GM12878 (cell line): ENCODE measurements at regions not wholly inside any gene's neighbourhood (a gene's known extent, or its start where the extent isn't known, plus 50 kb on each side); places are given as distances from the start of the nearest gene placed in this dataset.

Experiments
- ATAC-seq: fragments of 200-7000 bp; cut with Tn5 transposase; 3 replicates; pipeline ENCODE4 v1.9.1; 2020; ENCODE audit warnings: mild to moderate bottlenecking, moderate library complexity
- BruUV-seq: library from RNA; stranded (reverse); fragments of 400-500 nt; replicated peaks from 2 replicates; lab custom pipeline; 2021; lab: Mats Ljungman, UMichigan
- CTCF ChIA-PET: fragments of 300-600 bp; sonication (Branson Sonifier 250); formaldehyde crosslinking; extraction: SDS; loops from one replicate; lab custom pipeline; 2021; ENCODE audit warnings: inconsistent platforms; lab: Yijun Ruan, JAX
- POLR2A ChIA-PET: fragments of 350-600 bp; formaldehyde crosslinking; extraction: SDS; loops from one replicate; lab custom pipeline; 2021; ENCODE audit warnings: inconsistent platforms; lab: Charles Lee
- RAD21 ChIA-PET: fragments of 300-600 bp; sonication (Branson Sonifier 250); formaldehyde crosslinking; loops from one replicate; lab custom pipeline; 2023; ENCODE audit warnings: antibody characterized with exemption; ENCODE audit not compliant: unreplicated experiment; lab: Charles Lee
- SMC1A ChIA-PET: fragments of 300-600 bp; sonication (Branson Sonifier 250); formaldehyde crosslinking; loops from one replicate; lab custom pipeline; 2023; ENCODE audit not compliant: unreplicated experiment, uncharacterized antibody; lab: Charles Lee
- DNase-seq: peaks from one replicate; pipeline ENCODE4 v3.0.0-alpha.2; 2011; ENCODE audit warnings: low read depth, low spot score
- FAIRE-seq: peaks from 3 replicates; lab custom pipeline; 2011; peaks lifted over from hg19 to GRCh38; lab: Jason Lieb, UNC
- H2AFZ ChIP-seq: 2 replicates; pipeline ENCODE4 v1.6.0; 2011; ENCODE audit warnings: low read depth, low read length, control low read depth; ENCODE audit not compliant: control insufficient read depth
- H3K27ac ChIP-seq: 2 replicates; pipeline ENCODE4 v1.5.1; 2011; ENCODE audit warnings: control low read depth; ENCODE audit not compliant: control insufficient read depth, insufficient read depth
- H3K27me3 ChIP-seq, 2 experiments: replicated peaks in 1 of 2; 2 replicates each; pipeline versions ENCODE4 v1.6.0 to v1.6.1; 2011; ENCODE audit warnings: low read length in 1 of 2; ENCODE audit not compliant: control insufficient read depth in 2 of 2, insufficient read depth in 2 of 2
- H3K36me3 ChIP-seq, 2 experiments: 2 replicates each; pipeline ENCODE4 v1.5.1; 2011; ENCODE audit warnings: low read length in 1 of 2; ENCODE audit not compliant: control insufficient read depth in 2 of 2, insufficient read depth in 2 of 2
- H3K4me1 ChIP-seq: 2 replicates; pipeline ENCODE4 v1.6.1; 2011; ENCODE audit warnings: mild to moderate bottlenecking, low read length, moderate library complexity, mixed read lengths; ENCODE audit not compliant: control insufficient read depth, insufficient read depth
- H3K4me2 ChIP-seq: 2 replicates; pipeline ENCODE4 v1.6.0; 2011; ENCODE audit warnings: control low read depth; ENCODE audit not compliant: control insufficient read depth, insufficient read depth
- H3K4me3 ChIP-seq: fragments of 200-600 bp; sonication (generic); 2 replicates; pipeline ENCODE4 v1.5.1; 2016
- H3K79me2 ChIP-seq: 2 replicates; pipeline ENCODE4 v1.6.0; 2011; ENCODE audit warnings: low read length; ENCODE audit not compliant: control insufficient read depth, insufficient read depth
- H3K9ac ChIP-seq: 2 replicates; pipeline ENCODE4 v1.8.0; 2011; ENCODE audit warnings: low read length, control low read depth, mixed read lengths; ENCODE audit not compliant: control insufficient read depth, insufficient read depth
- H3K9me3 ChIP-seq: replicated peaks from 3 replicates; pipeline ENCODE4 v1.5.1; 2011; ENCODE audit warnings: mild to moderate bottlenecking, low read length; ENCODE audit not compliant: control insufficient read depth, insufficient read depth
- H4K20me1 ChIP-seq: 2 replicates; pipeline ENCODE4 v1.6.0; 2011; ENCODE audit not compliant: control insufficient read depth, insufficient read depth
- BACH1 ChIP-seq: fragments of 450-650 bp; IDR thresholded peaks from 2 replicates; pipeline ENCODE4 v1.6.1; 2017; ENCODE audit warnings: mild to moderate bottlenecking, borderline replicate concordance
- BCL11A ChIP-seq: IDR thresholded peaks from 2 replicates; pipeline ENCODE4 v1.6.1; 2011; ENCODE audit warnings: low read depth, low read length
- BHLHE40 ChIP-seq, 2 experiments: fragments of 450-650 bp in 1 of 2; IDR thresholded peaks; 2 replicates each; pipeline ENCODE4 v1.6.1; 2011 to 2017; ENCODE audit warnings: low read depth in 2 of 2, borderline replicate concordance in 1 of 2, improper control_type of control experiment in 1 of 2, low read length in 1 of 2, mild to moderate bottlenecking in 1 of 2
- BRCA1 ChIP-seq: IDR thresholded peaks from 2 replicates; pipeline ENCODE4 v1.6.1; 2011; ENCODE audit warnings: low read depth, low read length, improper control_type of control experiment
- EP300 ChIP-seq, 2 experiments: fragments of 150-350 bp in 1 of 2; IDR thresholded peaks; 2 replicates each; pipeline ENCODE4 v1.6.1; 2011 to 2012; ENCODE audit warnings: low read depth in 2 of 2, low read length in 2 of 2, borderline replicate concordance in 1 of 2, improper control_type of control experiment in 1 of 2, inconsistent platforms in 1 of 2; ENCODE audit not compliant: control insufficient read depth in 1 of 2
- NFYB ChIP-seq: IDR thresholded peaks from 2 replicates; pipeline ENCODE4 v1.6.1; 2011; ENCODE audit warnings: low read depth, mild to moderate bottlenecking, low read length, improper control_type of control experiment, moderate library complexity; ENCODE audit not compliant: insufficient read depth
- POU2F2 ChIP-seq: IDR thresholded peaks from 3 replicates; pipeline ENCODE4 v1.6.1; 2011; ENCODE audit warnings: low read depth, mild to moderate bottlenecking, low read length, borderline replicate concordance
- SREBF2 ChIP-seq: IDR thresholded peaks from 2 replicates; pipeline ENCODE4 v1.6.1; 2012; ENCODE audit warnings: mild to moderate bottlenecking, low read length
- ZBED1 ChIP-seq: IDR thresholded peaks from 2 replicates; pipeline ENCODE4 v1.6.1; 2016; ENCODE audit warnings: borderline replicate concordance
- WGBS: methylation state at CpG from one replicate; pipeline ENCODE4 v1.1.6; 2016; ENCODE audit warnings: low lambda C conversion rate; ENCODE audit not compliant: insufficient replicate concordance, insufficient coverage; ENCODE audit errors: missing lambda C conversion rate; 5-methylcytosine and 5-hydroxymethylcytosine counted together
- in situ Hi-C: fragments of 300-500 bp; cut with MboI; formaldehyde crosslinking; loops from 9 replicates; pipeline ENCODE4 v1.14.3; 2018; ENCODE audit warnings: mixed read lengths
- intact Hi-C: fragments of 100-400 bp; cut with micrococcal nuclease; formaldehyde crosslinking; loops from one replicate; pipeline ENCODE4 v1.14.2; 2022; ENCODE audit not compliant: unreplicated experiment
- TF ChIP-seq, protein P1 (sequence below): fragments of 450-650 bp; IDR thresholded peaks from 2 replicates; pipeline ENCODE4 v1.6.1; 2017; ENCODE audit warnings: mild to moderate bottlenecking, low read depth, inconsistent platforms; ENCODE audit not compliant: poor library complexity, severe bottlenecking

DNA sequence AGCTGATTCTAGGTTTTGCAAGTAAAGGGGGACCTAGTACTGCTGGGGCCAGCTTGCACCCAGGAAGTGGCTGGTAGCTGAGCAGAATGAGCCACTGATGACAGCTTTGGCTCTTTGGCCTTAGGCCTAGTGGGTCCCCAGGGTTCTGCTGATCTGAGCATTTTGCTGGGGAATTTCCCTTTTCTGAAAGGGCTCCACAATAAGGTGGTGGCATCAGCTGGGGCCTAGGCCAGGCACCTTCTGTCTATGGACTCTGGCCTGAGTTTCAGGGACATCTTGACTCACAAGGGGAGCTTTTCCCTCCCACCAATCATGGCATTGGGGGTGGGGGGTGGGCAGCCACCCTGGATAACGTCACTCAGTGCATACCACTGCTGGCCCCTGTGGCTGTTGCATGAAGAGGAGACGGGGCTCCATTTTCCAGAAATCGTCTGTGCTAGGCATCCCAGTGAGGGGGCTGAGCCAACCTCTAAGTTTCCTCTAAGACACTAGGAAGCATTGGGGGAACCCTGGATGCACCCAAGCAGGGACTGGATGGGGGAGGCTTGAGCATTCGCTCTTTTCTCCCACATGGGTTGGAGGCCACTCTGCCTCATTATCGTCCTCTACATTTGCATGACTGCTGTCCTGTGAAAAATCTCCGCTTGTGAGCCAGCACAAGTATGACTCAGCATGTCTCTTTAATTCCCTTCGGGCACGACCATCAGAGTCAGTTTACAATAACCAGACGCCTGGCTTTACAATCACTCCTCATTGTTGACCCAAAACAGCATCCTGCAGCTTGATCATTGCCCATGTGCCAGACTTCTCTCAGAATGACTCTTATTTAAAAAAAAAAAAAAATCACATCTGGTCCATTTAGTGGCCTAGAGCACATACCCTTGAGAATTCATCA lies 145.0 kb upstream of the THY1 start:
- ChIA-PET SMC1A (interaction anchor here (0.7 to 0.8 kb wide), 2 partner anchors 58 to 87 kb away, joined by 4 read pairs; no protein-coding TSS in a partner anchor), CTCF (interaction anchor here (1.0 kb wide), 1 partner anchor 58 kb away, joined by 3 read pairs; no protein-coding TSS in a partner anchor), POLR2A (no interaction called here), RAD21 (interaction anchor here (0.7 to 1.7 kb wide), 5 partner anchors 33 to 230 kb away, joined by 3 to 7 read pairs (median 3); no protein-coding TSS in a partner anchor)
- peak; percentile 85 for FAIRE-seq
- no peak overlapping the region for H3K4me2 ChIP-seq
- H3K9me3 ChIP-seq: no peaks in the 10 kb centered on the region
- no TSS peak for BruUV-seq
- H3K9ac ChIP-seq: no peak overlapping the region
- TF ChIP-seq, protein P1, sequence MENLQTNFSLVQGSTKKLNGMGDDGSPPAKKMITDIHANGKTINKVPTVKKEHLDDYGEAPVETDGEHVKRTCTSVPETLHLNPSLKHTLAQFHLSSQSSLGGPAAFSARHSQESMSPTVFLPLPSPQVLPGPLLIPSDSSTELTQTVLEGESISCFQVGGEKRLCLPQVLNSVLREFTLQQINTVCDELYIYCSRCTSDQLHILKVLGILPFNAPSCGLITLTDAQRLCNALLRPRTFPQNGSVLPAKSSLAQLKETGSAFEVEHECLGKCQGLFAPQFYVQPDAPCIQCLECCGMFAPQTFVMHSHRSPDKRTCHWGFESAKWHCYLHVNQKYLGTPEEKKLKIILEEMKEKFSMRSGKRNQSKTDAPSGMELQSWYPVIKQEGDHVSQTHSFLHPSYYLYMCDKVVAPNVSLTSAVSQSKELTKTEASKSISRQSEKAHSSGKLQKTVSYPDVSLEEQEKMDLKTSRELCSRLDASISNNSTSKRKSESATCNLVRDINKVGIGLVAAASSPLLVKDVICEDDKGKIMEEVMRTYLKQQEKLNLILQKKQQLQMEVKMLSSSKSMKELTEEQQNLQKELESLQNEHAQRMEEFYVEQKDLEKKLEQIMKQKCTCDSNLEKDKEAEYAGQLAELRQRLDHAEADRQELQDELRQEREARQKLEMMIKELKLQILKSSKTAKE: no peak
- TF ChIP-seq BACH1 (peak; percentile 75; the same call in 1 of the 2 replicates), BRCA1 (no peak), SREBF2 (no peak), POU2F2 (peak; percentile 53; the same call in 1 of the 3 replicates), BCL11A (no peak), BHLHE40 (IDR thresholded peaks at IDR 0.05; ENCODE audit: borderline replicate concordance in 1 of 2, low read depth in 2 of 2, low read length in 1 of 2) (no peak), ZBED1 (no peak), NFYB (0 out of 2 replicates have a peak, but pooled peaks have one; percentile 17), EP300 (IDR thresholded peaks at IDR 0.05; ENCODE audit: borderline replicate concordance in 1 of 2, control insufficient read depth in 1 of 2, low read depth in 2 of 2, low read length in 2 of 2) (0 out of 4 replicates have a peak, but pooled peaks of 1 of the 2 experiments have one; percentile 4)
- no peak overlapping the region for H3K4me3 ChIP-seq
- H3K36me3 ChIP-seq: no peaks in the 10 kb centered on the region
- 2% methylated on average over 9 of the region's 9 CpGs for WGBS
- H3K79me2 ChIP-seq: no peaks in the 10 kb centered on the region
- intact Hi-C loops (no loop called here), in situ Hi-C loops (no loop called here)
- peak; percentile 90 for ATAC-seq
- DNase-seq: peak; percentile 56
- peaks cover 6% of the 10 kb centered on the region for H3K4me1 ChIP-seq
- peak overlapping the region; percentile 21 for H2AFZ ChIP-seq
- no peak overlapping the region for H3K27ac ChIP-seq
- H4K20me1 ChIP-seq: no peaks in the 10 kb centered on the region
- no peaks in the 10 kb centered on the region for H3K27me3 ChIP-seq
